ENCODE measurements at regions not wholly inside any gene's neighbourhood (a gene's known extent, or its start where the extent isn't known, plus 50 kb on each side); places are given as distances from the start of the nearest gene placed in this dataset.

- Histone ChIP-seq H3K4me1 (peaks cover 0 to 21% (median 16%) of the 10 kb centered on the region in 4 donors), H3K4me3 (peak overlapping the region; percentile 5 to 43 (median 34)), H3K36me3 (no peaks in the 10 kb centered on the region), H3K27me3 (peaks cover 26 to 98% (median 70%) of the 10 kb centered on the region in 3 donors), H3K27ac (no peak overlapping the region), H3K9me3 (no peaks in the 10 kb centered on the region)
- 7 to 8% methylated on average over 59 of the region's 59 CpGs for WGBS, 2 donors
- intact Hi-C loops (cut with DNase I) = loop anchor here (5.0 kb wide), 1 partner anchor 109 kb away; no protein-coding TSS in a partner anchor
- peak; percentile 65 for DNase-seq
- no peak for TF ChIP-seq CTCF (IDR thresholded peaks at IDR 0.05)
- no peak for TF ChIP-seq POLR2AphosphoS5 (IDR thresholded peaks at IDR 0.05)
- TF ChIP-seq EP300 (IDR thresholded peaks at IDR 0.05) = no peak
- no peak for TF ChIP-seq POLR2A (IDR thresholded peaks at IDR 0.05)
Observed at GRCh38 chr1:90835661-90836344, 118.7 kb upstream of the BARHL2 start.

DNA sequence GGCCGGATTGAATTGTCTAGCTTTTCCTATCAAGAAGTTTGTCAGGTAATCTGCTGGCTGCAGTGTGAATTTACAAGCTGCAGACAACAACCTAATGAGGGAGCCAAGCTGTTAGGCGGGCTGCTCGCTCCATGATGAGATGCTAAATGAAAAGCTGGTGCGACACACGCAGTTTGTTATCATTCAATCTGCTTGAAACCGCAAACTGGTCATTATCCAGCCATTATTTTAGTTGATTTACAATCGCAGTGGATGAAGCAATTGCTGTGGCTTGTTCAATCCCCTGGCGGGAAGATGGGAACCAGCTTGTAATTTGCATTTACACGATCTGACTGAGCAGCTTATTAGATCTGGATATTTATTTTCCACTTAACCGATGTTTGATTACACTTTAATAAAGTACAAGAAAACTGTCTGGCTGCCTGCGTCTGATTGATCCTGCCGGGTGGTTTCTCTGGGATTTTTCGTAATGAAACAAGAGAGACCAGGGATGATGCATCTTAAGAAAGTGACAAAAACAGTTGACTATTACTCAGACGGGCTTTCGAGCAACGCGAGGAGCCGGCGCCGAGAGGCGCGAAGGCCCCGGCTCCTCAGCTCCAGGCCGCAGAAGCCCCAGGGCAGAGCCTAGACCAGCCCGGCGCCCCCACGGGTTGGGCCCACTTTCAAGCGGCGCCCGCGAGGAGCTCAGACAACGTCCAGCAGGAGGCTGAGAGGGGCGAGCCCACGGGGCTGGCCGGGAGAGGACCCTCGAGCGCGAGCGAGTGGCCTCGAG lies 118.0 kb upstream of the BARHL2 start:
- H3K27me3 ChIP-seq = peaks cover 22 to 92% (median 64%) of the 10 kb centered on the region in 3 donors
- no peak for DNase-seq
- H3K4me3 ChIP-seq = peak overlapping the region in 3 of 4 donors; percentile 29 to 43 (median 40)
- H3K27ac ChIP-seq = no peak overlapping the region
- H3K4me1 ChIP-seq = peaks cover 0 to 21% (median 16%) of the 10 kb centered on the region in 4 donors
- H3K36me3 ChIP-seq = no peaks in the 10 kb centered on the region
- no peaks in the 10 kb centered on the region for H3K9me3 ChIP-seq
- TF ChIP-seq POLR2AphosphoS5 (IDR thresholded peaks at IDR 0.05) = no peak
- no peak for TF ChIP-seq POLR2A (IDR thresholded peaks at IDR 0.05)
- no peak for TF ChIP-seq EP300 (IDR thresholded peaks at IDR 0.05)
- no peak for TF ChIP-seq CTCF (IDR thresholded peaks at IDR 0.05)
- intact Hi-C loops (cut with DNase I) = loop anchor here (5.0 kb wide), 1 partner anchor 108 kb away; no protein-coding TSS in a partner anchor
- WGBS, 2 donors = 8 to 12% methylated on average over 40 of the region's 40 CpGs

- Histone ChIP-seq H3K4me1 (peaks cover 0 to 21% (median 16%) of the 10 kb centered on the region in 4 donors), H3K4me3 (no peak overlapping the region), H3K27me3 (peaks cover 22 to 86% (median 59%) of the 10 kb centered on the region in 3 donors), H3K9me3 (no peaks in the 10 kb centered on the region), H3K36me3 (no peaks in the 10 kb centered on the region), H3K27ac (no peak overlapping the region)
- intact Hi-C loops (cut with DNase I) = no loop called here
- DNase-seq = no peak
- no peak for TF ChIP-seq CTCF (IDR thresholded peaks at IDR 0.05)
- no peak for TF ChIP-seq EP300 (IDR thresholded peaks at IDR 0.05)
- no peak for TF ChIP-seq POLR2A (IDR thresholded peaks at IDR 0.05)
- TF ChIP-seq POLR2AphosphoS5 (IDR thresholded peaks at IDR 0.05) = no peak
- 15 to 25% methylated on average over 23 of the region's 23 CpGs for WGBS, 2 donors
Observed at GRCh38 chr1:90834354-90834885, 117.3 kb upstream of the BARHL2 start.

DNA sequence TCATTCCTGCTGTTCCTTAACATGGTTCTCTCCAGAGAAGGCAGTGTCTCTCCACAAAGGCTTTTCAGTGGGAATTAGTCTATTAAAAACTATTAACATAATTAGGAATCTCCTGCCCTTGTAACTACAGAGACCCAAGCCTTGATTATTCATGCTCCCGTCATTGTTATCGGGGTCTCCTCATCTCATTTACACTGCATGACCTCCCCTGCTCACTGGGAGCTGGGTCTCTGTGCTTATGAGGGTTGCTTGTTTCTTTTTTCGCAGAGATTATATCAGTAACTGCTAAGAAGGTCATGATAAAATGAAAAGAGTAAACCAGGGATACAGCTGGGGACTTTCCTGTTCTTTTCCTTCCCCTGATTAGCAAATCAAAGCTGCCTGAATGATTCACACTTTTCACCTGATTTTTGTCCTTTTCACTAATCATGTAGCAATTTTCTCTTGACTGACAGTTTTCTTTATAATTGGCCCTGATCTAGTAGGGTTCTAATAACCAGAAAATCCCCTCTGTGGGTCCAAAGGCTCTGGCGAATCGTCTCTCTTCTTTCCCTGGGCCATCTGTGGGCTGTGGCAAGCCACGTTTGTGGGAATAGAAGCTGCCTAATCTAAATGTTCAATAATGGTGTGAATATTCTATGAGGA lies 116.5 kb upstream of the BARHL2 start:
- Histone ChIP-seq H3K36me3 (no peaks in the 10 kb centered on the region), H3K27ac (no peak overlapping the region), H3K27me3 (peaks cover 22 to 78% (median 51%) of the 10 kb centered on the region in 3 donors), H3K9me3 (no peaks in the 10 kb centered on the region), H3K4me1 (peaks cover 0 to 21% (median 16%) of the 10 kb centered on the region in 4 donors), H3K4me3 (no peak overlapping the region)
- 18 to 49% methylated on average over 6 of the region's 6 CpGs for WGBS, 2 donors
- TF ChIP-seq CTCF (IDR thresholded peaks at IDR 0.05) (no peak), POLR2A (IDR thresholded peaks at IDR 0.05) (no peak), EP300 (IDR thresholded peaks at IDR 0.05) (no peak), POLR2AphosphoS5 (IDR thresholded peaks at IDR 0.05) (no peak)
- no peak for DNase-seq
- intact Hi-C loops (cut with DNase I) = no loop called here
